ENCODE measurements at regions not wholly inside any gene's neighbourhood (a gene's known extent, or its start where the extent isn't known, plus 50 kb on each side); places are given as distances from the start of the nearest gene placed in this dataset.
A peak's percentile ranks its signal among the peaks of the same experiment; 100 is the strongest.

DNA sequence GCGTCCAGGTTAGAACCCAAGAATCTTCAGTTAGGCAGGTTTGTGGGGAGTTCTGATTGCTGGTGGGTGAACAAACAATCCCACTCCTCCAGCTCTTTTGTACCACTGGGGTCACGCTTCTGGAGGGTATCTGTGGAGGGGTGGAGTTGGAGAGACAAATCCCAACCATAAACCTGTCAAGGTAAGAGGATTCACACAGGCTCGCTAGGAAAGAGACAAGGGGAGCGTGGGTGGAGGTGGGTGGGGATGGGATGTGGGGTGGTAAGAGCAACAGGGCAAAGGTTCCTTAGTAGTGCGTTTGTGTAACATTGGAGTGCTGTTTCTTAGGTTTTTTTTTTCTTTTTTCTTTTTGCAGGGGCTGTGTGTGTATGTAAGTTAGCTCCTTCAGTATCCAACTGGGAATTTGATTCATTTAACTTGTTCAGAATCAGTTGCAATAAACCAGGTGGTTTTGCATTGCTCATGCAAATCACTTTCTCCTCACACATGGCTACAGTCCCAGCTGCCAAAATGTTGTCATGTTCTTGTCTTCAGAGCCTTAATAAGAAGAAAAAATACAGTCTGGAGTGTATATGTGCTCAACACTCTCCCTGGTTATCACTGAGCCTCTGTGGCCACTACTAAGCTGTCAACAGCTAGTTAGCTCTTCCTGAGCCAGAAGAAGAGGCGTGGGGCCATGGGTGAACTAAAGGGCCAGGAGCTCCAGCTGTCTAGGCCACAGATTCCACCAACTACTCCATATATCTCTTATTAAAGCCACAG is 164.0 kb upstream of the RAD23B start:
- DNase-seq (ENCODE audit: low spot score), result no peak

DNA sequence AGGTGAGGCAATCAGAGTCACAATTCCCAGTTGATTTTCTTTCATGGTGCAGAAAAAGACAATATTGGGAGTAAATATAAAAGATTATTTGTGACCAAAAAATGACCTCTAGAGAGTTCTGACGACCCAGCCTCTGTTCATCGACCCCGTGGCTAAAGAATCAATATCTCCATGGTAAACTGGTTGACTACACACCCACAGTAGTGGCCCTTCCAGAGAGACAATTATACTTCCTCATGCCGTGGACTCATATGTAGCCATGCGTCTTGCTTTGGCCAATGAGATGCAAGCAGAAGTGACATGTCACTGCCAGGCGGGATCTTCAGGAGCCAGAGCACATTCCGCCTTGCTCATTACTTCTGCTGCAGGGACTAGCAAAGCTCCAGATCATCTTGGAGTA is 163.3 kb upstream of the RAD23B start:
- DNase-seq (ENCODE audit: low spot score), result no peak

DNA sequence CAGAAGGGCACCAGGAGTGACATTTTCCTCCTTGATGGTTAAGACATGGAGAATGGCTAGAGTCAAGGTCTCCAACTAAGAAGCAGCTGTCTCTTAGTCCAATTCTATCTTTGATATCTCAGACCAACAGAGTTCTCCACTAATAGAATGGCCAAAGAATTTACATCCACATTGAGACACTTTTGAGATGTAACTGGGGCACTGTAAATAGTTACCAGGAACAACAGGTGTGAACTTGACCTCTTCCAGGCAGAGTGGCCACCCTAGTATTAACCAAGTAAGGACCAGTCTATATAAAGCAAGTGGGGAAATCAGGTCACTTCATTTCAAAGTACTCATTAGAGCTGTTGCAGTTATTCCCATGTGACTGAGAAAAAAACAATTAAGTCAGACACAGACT is 159.7 kb upstream of the RAD23B start:
- no peak for DNase-seq (ENCODE audit: low spot score)

DNA sequence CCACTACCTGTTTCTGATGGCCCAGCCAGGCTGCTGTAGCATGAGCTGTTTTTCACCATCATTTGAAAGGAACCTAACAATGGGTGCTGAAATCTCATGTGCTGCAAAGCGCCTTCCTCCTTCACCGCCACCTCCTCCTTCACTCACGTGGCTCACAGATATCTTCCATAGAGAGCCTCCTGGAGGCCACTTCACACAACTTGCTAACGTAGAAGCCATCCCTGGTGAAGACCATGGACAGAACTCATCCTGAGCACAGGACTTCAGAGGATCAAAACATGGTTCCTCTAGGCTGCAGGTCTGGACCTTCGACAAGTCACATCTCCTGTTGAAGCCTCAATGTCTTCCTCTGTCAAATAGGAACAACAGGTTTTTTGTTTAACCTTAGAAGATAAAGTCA is 155.5 kb upstream of the RAD23B start:
- no peak for DNase-seq (ENCODE audit: low spot score)

DNA sequence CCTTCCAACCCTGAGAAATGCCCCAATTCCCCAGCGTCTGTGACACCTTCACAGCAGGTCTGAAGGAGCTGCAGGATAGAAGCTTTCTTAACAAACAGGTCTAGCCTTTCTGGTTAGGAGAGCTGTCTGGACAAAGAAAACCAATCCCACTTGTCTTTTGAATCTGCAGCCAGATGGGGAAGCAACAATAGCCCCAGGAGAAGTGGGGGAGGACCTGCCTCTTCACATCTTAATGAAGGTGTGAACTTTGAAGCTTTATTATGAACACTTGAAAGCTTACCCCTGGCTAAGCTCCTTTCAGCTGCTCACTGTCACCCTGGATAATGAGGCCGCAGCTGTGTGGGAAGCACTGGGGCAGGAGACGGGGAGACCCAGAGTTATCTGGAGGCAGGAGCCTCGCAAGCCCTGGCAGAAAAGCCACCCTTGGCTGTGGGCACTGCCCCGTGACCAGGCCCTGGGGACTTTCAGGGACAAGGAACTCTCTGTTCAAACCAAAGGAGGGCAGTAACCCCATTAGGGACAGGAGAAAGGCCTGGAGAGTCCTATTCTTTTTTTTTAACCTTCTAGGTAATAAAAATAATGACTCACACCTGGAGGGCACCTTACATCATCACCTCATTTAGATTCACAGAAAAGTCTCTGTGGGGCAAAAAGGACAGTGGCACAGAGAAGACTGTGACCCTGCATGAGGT is 151.8 kb upstream of the RAD23B start:
- no peak for DNase-seq (ENCODE audit: low spot score)

DNA sequence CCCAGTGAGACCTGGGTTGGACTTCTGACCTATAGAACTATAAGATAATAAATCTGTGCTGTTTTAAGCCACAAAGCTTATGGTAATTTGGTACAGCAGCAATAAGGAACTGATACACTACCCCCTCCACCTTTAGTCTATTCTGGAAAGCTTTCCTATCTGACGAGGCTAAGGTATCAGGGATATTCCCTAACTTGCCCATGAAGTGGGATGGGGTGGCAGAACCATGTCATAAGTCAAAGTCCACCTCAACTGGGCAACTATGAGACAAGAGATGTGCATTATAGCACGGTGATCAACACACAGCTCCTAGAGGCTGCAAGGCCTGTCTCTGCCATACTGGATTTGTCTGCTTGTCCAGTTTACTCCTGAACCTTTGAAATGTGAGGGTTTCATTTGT is 146.8 kb upstream of the RAD23B start:
- no peak for DNase-seq (ENCODE audit: low spot score)

DNA sequence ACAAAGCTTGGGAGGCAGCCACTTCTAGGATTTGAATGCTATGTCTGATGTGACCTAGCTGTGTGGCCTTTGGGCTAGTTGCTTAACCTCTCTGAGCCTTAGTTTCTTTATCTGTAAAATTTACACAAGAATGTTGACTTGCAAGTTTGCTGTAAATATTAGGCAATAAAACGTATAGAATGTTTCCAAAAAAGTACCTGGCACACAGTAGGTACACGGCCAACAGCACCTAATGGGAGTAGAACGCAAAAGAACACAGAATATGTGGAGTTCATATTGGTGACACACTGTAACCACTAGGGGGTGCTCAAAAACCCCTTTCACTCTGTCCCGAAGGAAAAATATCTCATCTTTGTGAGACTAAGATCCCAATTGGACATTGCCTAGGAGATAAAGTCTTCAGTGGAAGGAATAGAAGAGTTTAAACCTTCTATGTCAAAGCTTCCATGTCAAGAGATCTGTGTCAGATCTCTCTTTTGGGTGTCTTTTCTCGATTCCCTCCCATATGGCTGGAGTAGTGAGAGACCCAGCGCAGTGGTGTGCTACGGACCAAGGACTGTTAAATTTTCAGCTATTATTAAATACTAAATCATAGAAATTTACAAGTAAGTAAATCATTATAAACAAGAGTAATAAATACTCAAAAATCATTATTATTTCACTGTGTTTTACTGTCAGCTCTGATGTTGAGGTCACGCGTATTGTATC is 145.4 kb upstream of the RAD23B start:
- peak; percentile 74 for DNase-seq (ENCODE audit: low spot score)

DNA sequence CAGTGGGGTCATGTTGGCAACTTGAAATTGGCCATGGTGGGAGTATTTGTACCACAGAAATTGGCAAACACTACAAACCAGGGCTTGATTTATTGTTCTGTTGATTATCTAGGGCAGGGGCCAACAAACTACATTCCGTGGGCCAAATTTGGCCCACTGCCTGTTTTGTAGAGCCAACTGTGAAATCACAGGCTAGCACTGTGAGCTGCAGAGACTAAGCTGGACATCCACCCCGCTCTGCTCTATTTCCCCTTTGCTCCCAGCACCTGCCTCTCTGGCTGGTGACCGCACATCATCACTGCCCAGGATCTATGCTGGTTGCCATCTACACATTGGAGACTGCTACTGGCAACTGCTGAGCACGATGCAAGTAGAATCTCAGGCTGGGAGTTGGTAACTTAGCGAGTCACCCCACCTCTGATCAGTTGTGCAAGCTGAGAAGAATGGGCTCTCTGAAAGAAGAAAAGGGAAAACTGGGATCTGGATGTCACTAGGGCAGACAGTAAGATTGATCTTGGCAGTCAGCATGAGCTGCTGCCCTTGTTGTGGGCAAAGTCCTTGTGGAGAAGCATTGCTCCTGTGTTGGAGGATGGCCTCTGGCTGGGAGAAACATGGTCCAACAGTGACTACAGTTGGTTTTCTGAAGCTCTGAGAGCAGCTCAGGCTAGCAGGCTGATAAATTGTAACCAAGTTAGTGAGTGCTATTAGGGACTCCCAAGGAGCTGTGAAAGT is 144.7 kb upstream of the RAD23B start:
- DNase-seq (ENCODE audit: low spot score), result no peak

DNA sequence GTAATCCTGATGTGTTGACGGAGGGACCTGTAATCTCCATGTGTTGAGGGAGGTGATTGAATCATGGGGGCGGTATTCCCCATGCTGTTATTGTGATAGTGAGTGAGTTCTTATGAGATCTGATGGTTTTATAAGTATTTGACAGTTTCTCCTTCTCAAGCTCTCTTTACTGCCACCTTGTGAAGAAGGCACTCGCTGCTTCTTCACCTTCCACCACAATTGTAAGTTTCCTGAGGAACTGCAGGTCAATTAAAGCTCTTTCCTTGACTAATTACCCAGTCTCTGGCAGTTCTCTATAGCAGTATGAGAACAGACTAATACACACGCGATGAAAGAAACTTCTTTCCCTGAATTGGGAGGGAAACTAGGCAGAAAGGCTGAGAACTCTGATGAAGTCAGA is 141.1 kb upstream of the RAD23B start:
- no peak for DNase-seq (ENCODE audit: low spot score)

DNA sequence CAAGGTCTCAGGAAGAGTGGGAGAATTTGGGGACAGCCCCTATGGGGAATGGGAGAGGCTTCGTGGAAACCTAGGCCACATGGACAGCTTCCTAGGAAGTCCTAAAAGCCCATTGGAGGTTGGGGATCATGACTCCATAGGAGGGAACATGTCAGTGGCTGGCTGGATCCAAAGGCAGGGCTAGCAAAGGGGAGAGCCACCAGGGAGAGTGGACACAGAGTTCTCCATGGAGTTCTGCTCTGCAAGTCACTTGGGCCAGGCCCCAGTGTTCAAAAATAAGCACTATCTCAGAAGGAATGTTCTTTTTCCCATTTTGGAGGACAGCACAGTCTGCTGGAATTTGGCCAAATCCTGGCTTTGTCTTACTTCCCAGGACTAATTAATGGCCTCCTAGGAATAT is 140.6 kb upstream of the RAD23B start:
- DNase-seq (ENCODE audit: low spot score), result no peak

DNA sequence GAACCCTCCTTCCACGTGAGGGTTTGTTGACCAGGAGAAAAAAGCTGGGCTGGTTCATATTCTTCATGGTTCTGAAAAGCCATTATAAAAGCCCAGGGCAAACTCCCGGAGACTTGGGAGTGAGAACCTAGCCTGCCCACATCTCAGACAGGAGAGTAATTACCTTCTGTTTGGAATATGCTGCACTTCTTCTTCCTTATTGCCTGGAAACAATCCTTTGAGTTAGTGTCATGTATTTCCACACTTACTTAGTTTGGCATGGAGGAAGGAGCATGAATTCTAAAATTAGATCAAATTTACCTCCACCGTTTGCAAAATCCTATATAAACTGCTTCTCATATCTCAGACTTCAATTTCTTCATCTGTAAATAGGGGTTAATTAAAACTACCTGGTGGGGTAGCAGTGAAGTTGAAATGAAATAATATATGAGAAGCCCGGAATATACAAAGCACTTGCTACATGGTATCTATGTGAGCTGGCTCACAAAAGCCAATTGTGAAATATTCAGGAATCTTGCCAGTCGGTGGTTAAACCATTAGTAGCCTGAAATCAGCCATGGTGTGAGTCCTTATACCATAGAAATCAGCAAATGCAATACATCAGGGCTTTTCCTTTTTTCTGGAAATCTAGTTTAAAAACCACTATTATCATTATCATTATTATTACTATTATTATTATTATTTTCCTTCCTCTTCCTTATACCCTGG is 140.0 kb upstream of the RAD23B start:
- DNase-seq (ENCODE audit: low spot score), result peak; percentile 18

DNA sequence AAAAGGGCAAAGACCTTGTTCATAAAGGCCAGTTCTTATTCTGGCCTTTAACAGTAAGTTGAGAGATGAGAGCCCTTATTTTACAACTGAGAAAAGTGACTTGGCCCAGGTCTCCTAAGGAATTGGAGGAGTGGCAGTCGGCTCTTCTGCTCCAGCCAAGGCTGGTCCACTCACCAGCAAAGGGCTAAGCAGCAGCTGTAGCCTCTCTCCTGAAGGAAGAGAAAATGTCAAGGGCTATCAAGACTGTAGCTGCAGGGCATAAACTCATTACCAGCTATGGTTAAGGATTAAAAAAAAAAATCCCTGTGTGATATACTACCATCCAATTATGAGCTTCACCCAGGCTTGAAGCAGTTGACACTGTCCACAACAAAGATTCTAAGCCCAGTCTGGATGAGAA is 138.6 kb upstream of the RAD23B start:
- no peak for DNase-seq (ENCODE audit: low spot score)

DNA sequence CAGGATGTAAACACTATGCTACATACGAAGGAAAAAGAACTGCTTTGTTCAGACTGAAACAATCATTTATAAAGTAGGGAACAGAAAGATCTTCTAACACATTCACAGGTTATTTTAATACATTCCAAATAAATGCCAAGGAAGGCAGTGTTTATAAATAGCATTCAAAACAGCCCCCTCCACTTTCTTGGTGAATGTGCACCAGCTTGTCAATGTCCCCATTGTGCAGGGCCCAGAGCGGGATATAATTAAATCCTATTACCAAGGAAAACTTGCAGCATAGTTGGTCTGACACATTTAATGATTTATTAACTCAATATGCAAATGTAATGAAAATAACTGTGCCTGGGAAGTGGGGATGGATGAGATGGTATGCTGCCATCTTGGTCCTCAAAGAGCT is 135.9 kb upstream of the RAD23B start:
- DNase-seq (ENCODE audit: low spot score), result no peak

DNA sequence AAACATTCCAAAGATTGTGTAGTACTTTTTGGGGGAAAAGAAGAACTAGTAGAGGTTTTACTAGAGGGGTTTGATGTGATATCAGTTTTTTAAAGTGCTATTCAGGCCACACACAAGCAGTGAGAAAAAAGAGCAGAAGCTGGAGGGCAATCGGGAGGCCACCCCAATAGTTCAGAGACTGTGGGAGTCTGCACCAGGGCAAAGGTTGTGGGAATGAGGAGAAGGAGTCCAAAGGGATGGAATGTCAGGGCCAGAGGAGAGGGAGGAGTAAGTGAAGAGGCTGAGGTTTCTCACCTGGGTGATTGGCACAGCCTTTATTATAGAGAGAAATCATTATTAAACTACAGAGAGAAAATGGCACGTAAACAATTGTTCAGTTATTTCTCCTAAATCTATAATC is 134.9 kb upstream of the RAD23B start:
- DNase-seq (ENCODE audit: low spot score), result no peak

DNA sequence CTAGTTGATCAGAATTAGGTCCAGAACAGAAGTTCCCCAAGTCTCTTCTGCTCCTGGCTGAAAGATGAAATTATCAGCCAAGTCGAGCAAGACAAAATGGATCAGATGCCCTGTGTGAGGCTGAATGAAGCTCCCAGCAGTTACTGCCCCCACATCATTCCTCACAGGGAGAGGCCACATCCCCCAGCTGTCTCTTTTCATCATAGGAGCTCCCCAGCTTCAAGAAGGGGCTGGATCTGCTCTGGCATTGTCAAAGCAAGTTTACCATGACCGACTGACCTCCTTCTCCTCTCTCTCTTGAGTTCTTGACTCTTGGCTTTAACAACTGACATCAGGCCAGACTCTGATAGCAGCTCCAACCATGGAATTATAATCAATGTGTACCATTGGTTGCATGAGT is 133.3 kb upstream of the RAD23B start:
- DNase-seq (ENCODE audit: low spot score), result no peak

DNA sequence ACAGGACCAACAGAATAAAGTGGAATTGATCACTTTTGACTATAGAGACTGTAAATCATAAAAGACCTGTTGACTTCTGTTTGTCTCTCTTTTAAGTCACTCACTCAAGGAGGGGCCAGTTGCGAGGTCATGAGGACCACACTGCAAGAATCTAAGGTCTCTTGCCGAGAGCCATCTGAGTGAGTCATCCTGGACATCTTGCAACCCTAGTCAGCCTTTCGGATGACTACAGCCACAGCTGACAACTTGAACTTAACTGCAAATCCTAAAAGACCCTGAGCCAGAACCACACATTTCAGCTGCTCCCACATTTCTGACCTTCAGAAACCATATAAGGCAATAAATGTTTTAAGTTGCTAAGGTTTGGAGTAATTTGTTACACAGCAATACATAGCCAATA is 129.7 kb upstream of the RAD23B start:
- peak; percentile 72 for DNase-seq (ENCODE audit: low spot score)

DNA sequence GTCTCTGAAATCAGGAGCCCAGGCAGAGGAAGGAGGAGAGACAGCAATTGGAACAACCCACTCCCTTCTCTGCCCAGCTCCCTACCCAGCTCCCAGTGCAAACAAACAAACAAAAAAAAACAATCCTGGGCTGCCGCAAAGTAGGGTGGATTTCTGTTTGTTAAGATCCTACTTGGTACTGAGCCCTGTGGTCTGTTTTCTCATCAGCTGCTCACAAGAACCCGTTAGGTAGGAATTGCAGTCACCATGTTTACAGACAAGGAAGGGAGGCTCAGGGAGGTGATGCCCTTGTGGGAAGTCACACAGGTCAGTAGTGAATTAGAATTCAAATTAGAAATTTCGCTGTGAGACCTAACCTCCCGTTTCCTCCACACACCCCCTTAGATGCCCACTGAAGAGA is 128.8 kb upstream of the RAD23B start:
- no peak for DNase-seq (ENCODE audit: low spot score)

DNA sequence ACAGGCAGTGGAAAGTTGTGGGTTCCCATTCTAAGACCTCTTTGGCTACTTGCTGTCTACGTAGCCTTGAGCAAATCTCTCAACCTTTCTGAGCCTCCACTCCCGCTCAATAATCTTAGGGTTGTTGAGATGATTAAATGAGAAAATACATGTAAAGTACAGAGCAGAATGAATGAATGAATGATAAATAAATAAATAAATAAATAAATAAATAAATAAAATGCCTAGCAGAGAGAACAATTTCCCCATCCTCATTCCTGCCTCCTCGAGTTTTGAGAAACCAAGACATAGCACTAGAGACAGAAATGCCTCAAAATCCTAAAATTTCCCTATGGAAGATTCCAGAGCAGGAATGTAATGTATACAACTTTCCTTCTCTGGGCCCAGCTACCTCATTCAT is 128.3 kb upstream of the RAD23B start:
- no peak for DNase-seq (ENCODE audit: low spot score)

DNA sequence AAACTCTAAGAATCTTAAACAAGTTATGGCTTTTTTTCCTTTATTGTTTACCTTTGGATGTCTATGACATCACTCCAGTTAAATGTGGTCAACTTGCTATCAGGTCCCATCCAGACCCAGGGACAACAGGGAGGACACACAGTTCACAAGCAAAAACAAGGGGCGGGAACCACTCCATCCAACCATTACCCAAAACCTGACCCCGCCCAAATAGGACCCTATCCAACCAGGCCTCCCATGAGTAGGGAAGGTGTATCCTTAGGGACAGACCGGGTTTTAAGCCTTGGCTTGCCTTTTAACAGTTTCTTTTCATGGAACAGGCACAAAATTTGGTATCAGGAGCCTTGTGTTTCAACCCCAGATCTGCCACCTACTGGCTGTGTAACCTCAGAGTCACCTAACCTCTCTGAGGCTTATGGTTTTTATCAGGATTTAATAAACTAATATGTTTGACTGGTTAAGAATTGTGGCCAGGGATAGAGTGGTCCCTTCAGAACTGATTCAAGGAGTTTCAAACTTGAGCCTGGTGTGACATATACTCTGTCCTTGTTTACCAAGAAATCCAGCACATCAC is 127.7 kb upstream of the RAD23B start:
- no peak for DNase-seq (ENCODE audit: low spot score)

DNA sequence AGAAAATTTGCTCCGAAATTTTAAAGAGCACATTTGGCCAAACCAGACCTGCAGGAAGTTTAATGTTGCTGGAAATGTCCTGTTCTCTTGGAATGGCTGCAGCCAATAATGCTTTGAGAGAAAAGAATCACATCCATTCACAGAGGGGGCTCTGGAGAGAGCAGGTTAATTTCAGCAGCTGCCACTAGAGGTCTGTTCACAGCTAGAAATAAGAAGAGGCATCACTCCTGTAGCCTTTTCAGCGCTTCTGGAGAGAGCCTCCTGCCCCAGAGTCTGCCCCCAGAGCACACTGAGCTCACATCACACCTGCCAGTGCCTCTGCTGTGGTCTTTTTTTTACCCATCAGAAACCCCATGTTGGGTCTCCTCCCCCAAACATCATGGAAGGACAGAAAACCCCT is 124.8 kb upstream of the RAD23B start:
- DNase-seq (ENCODE audit: low spot score), result peak; percentile 61

DNA sequence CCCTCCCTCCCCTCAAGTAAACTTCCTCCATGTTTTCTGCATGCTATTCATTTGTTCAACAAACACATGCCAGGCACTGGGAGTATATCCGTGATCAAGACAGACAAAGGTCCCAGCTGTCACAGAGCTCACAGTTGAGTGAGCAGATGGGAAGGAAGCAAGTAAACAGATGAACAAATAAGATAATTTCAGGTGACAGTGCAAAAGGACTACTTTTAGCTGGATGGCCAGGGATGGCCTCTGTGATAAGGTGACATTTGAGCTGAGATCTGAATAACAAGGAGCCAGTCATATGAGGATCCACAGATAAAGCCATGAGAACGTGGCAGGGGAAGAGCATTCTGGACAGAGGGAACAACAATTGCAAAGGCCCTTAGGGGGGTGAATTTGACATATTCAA is 121.7 kb upstream of the RAD23B start:
- no peak for DNase-seq (ENCODE audit: low spot score)

DNA sequence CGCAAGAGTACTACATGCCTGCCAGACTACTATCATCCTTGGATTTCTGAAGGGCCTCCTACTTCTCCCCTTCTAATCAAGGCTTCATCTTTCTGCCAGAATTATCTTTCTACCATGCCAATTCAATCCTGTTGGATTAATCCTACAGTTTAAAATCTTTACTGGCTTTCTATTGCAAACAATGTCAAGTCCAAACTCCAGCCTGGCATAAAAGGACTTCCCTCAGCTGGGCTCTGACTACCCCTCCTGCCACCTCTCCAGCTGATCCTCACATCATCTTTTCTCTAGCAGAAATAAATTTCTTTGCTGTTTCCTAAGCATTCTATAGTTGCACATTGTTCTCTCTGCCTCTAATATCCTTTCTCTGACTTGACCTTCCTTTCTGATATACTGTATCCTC is 119.7 kb upstream of the RAD23B start:
- DNase-seq (ENCODE audit: low spot score), result no peak

Measured in AG08395 (cell line).